ENCODE measurements at regions not wholly inside any gene's neighbourhood (a gene's known extent, or its start where the extent isn't known, plus 50 kb on each side); places are given as distances from the start of the nearest gene placed in this dataset.

- Histone ChIP-seq H2AFZ (ENCODE audit: low read depth, low read length) (no peak overlapping the region), H3K9me3 (ENCODE audit: insufficient read depth, low read length) (no peaks in the 10 kb centered on the region), H3K4me3 (ENCODE audit: low read length) (no peak overlapping the region), H4K20me1 (ENCODE audit: insufficient read depth, low read length) (no peaks in the 10 kb centered on the region), H3K4me2 (ENCODE audit: low read length) (no peak overlapping the region), H3K36me3 (replicated peaks; ENCODE audit: low read depth, low read length) (no peaks in the 10 kb centered on the region), H3K27me3 (ENCODE audit: low read depth, low read length) (no peaks in the 10 kb centered on the region), H3K9ac (ENCODE audit: low read length) (no peak overlapping the region), H3K4me1 (ENCODE audit: low read length) (no peaks in the 10 kb centered on the region), H3K27ac (ENCODE audit: low read length) (no peak overlapping the region), H3K79me2 (ENCODE audit: low read length) (no peaks in the 10 kb centered on the region)
- TF ChIP-seq EZH2phosphoT487 (IDR thresholded peaks at IDR 0.05; ENCODE audit: low read depth) = no peak
- TF ChIP-seq CTCF (IDR thresholded peaks at IDR 0.05; ENCODE audit: low read depth, low read length) = no peak
These were observed 229.4 kb downstream of the MID1IP1 start for GRCh38 chrX:39030636-39031035.

DNA sequence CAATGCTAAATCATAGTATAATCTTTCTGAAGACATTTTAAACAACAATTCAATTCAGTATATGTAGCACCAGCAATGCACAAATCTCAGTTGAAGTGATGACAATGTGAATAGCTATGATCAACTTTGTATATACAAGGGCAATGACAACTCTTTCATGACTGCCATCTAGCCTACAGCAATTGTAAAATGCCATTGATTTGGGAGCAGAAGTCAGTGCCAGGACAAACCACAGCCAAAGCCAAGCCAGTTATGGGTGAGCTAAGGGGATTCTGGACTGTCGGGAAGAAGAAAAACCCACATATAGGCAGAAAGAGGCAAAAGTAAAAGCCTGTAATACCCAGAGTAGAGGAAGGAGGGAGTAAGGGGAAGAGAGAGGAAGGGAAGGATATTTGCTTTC, 238.6 kb downstream of the MID1IP1 start:
- TF ChIP-seq CTCF (IDR thresholded peaks at IDR 0.05; ENCODE audit: low read depth, low read length) (no peak), EZH2phosphoT487 (IDR thresholded peaks at IDR 0.05; ENCODE audit: low read depth) (no peak)
- no peaks in the 10 kb centered on the region for H3K4me1 ChIP-seq (ENCODE audit: low read length)
- no peaks in the 10 kb centered on the region for H3K27me3 ChIP-seq (ENCODE audit: low read depth, low read length)

GRCh38 chrX:39043838-39044550, 242.7 kb downstream of the MID1IP1 start:
- H4K20me1 ChIP-seq (ENCODE audit: insufficient read depth, low read length) = no peaks in the 10 kb centered on the region
- no peak overlapping the region for H3K4me3 ChIP-seq (ENCODE audit: low read length)
- H3K4me1 ChIP-seq (ENCODE audit: low read length) = no peaks in the 10 kb centered on the region
- H2AFZ ChIP-seq (ENCODE audit: low read depth, low read length) = no peak overlapping the region
- H3K27ac ChIP-seq (ENCODE audit: low read length) = no peak overlapping the region
- TF ChIP-seq CTCF (IDR thresholded peaks at IDR 0.05; ENCODE audit: low read depth, low read length) (no peak), EZH2phosphoT487 (IDR thresholded peaks at IDR 0.05; ENCODE audit: low read depth) (no peak)
- H3K79me2 ChIP-seq (ENCODE audit: low read length) = no peaks in the 10 kb centered on the region
- no peak overlapping the region for H3K4me2 ChIP-seq (ENCODE audit: low read length)
- no peak overlapping the region for H3K9ac ChIP-seq (ENCODE audit: low read length)
- H3K27me3 ChIP-seq (ENCODE audit: low read depth, low read length) = no peaks in the 10 kb centered on the region
- H3K9me3 ChIP-seq (ENCODE audit: insufficient read depth, low read length) = no peaks in the 10 kb centered on the region
- no peaks in the 10 kb centered on the region for H3K36me3 ChIP-seq (replicated peaks; ENCODE audit: low read depth, low read length)

More for the DNA sequence above, 238.6 kb downstream of the MID1IP1 start:
- H3K79me2 ChIP-seq (ENCODE audit: low read length) = no peaks in the 10 kb centered on the region
- no peak overlapping the region for H2AFZ ChIP-seq (ENCODE audit: low read depth, low read length)
- H4K20me1 ChIP-seq (ENCODE audit: insufficient read depth, low read length) = no peaks in the 10 kb centered on the region
- no peak overlapping the region for H3K4me2 ChIP-seq (ENCODE audit: low read length)
- no peaks in the 10 kb centered on the region for H3K9me3 ChIP-seq (ENCODE audit: insufficient read depth, low read length)
- H3K36me3 ChIP-seq (replicated peaks; ENCODE audit: low read depth, low read length) = no peaks in the 10 kb centered on the region
- no peak overlapping the region for H3K27ac ChIP-seq (ENCODE audit: low read length)
- H3K4me3 ChIP-seq (ENCODE audit: low read length) = no peak overlapping the region
- H3K9ac ChIP-seq (ENCODE audit: low read length) = no peak overlapping the region

GRCh38 chrX:39047174-39047573, 245.9 kb downstream of the MID1IP1 start:
- H3K4me1 ChIP-seq (ENCODE audit: low read length) = no peaks in the 10 kb centered on the region
- TF ChIP-seq EZH2phosphoT487 (IDR thresholded peaks at IDR 0.05; ENCODE audit: low read depth) = no peak
- TF ChIP-seq CTCF (IDR thresholded peaks at IDR 0.05; ENCODE audit: low read depth, low read length) = no peak
- no peaks in the 10 kb centered on the region for H3K9me3 ChIP-seq (ENCODE audit: insufficient read depth, low read length)
- no peak overlapping the region for H3K4me3 ChIP-seq (ENCODE audit: low read length)
- H3K27ac ChIP-seq (ENCODE audit: low read length) = no peak overlapping the region
- no peak overlapping the region for H3K9ac ChIP-seq (ENCODE audit: low read length)
- H3K36me3 ChIP-seq (replicated peaks; ENCODE audit: low read depth, low read length) = no peaks in the 10 kb centered on the region
- no peaks in the 10 kb centered on the region for H3K79me2 ChIP-seq (ENCODE audit: low read length)
- no peaks in the 10 kb centered on the region for H4K20me1 ChIP-seq (ENCODE audit: insufficient read depth, low read length)
- H2AFZ ChIP-seq (ENCODE audit: low read depth, low read length) = no peak overlapping the region
- no peaks in the 10 kb centered on the region for H3K27me3 ChIP-seq (ENCODE audit: low read depth, low read length)
- no peak overlapping the region for H3K4me2 ChIP-seq (ENCODE audit: low read length)

Measured in OCI-LY3 (cell line).